ENCODE measurements at regions not wholly inside any gene's neighbourhood (a gene's known extent, or its start where the extent isn't known, plus 50 kb on each side); places are given as distances from the start of the nearest gene placed in this dataset.
A peak's percentile ranks its signal among the peaks of the same experiment; 100 is the strongest.

DNA sequence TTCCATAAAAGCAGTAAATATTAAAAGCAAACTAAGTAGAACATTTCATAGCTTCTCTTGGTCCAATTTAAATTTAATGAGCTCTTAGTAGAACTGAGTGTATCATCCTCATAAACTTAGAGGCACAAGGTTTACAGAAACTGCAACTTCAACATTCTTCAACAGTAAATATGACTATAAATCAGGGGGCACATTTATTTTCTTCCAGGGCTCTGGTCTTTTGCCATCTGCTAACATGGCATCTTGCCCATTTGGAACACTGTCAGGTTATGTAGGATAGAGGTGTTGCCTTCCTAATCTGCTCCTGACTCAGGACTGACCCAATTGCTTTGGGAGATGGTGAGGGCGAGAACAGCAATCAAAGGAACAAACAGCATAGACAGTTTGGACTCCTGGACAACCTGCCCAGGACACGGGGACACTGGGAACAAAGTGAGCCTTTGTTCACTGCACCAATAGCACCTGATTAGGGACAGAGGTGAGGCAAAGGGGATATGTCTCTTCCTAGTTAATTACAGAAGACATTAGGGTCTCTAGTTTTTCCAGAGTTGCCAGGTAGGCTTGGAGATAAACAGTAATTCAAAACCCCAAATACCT is 610.2 kb upstream of the ROBO2 start:
- DNase-seq (ENCODE audit: low read depth), result no peak

DNA sequence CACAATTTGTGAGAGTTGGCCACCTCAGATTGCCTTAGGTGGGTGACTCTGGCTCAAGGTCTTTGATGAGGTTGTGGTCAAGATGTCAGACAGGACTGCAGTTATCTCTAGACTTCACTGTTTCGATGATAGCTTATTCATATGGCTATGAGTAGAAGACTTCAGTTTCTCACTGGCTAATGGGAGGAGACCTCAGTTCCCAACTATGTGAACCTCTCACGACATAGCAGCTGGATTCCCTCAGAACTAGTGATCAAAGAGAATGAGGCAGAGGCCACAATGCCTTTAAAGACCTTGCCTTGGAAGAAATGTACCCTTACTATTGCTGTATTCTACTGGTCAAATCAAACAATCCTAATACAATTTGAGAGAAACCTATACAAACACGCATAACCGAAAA is 607.5 kb upstream of the ROBO2 start:
- DNase-seq (ENCODE audit: low read depth), result no peak

DNA sequence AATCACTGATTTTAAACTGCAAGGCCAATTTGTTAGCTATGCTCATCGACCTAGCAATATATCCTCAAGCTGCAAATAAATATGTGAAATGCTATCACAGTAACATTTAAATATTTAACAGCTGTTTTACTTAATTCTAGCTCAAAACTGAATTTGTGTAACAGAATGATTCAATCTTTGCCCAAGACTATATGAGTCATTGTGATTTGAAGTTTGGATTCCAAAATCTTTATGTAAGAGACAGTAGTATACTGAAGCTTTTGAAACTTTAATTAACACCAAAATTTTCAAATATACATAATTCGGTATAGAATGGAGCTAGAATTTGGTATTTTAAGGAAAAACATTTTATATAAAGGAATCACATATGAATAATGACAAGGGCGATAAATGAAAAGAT is 603.0 kb upstream of the ROBO2 start:
- peak; percentile 29 for DNase-seq (ENCODE audit: low read depth)

DNA sequence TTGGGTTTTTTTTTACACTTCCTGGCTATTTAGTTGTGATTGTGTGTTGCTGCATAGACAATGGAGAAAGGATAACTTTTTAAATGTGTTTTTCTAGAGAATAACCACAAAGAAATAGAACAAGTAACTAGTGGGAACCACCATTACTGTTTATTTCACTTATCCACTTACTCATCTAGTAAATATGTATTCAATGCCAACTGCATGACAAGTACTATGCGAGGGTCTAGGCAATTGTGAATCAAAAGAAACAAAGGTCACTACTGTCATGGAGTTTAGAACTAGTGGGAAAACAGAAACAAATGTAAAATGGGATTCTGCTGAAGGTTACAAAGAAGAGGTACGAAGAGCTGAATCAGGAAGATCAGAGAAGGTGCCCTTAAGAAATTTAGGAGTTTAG is 600.9 kb upstream of the ROBO2 start:
- DNase-seq (ENCODE audit: low read depth), result peak; percentile 33

DNA sequence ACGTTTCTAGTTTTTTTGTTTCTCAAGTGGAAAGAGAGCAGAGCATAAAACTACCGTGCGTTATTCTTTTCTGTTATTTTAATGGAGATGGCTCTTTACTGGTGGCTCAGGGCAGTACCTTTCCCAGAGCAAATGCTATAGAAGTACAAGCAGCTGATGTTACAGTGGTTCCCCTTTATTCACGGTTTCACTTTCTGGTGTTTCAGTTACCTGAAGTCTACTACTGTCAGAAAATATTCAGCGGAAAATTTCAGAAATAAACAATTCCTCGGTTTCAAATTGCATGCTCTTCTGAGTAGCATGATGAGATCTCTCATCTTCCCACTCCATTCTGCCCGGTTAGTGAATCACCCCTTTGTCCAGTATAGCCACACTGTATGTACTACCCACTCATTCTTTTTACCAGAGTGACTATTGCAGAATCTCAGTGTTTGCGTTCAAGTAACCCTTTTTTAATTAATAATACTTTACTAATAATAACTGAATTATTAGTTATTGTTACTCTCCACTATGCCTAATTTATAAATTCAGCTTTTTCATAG is 597.5 kb upstream of the ROBO2 start:
- DNase-seq (ENCODE audit: low read depth), result no peak

DNA sequence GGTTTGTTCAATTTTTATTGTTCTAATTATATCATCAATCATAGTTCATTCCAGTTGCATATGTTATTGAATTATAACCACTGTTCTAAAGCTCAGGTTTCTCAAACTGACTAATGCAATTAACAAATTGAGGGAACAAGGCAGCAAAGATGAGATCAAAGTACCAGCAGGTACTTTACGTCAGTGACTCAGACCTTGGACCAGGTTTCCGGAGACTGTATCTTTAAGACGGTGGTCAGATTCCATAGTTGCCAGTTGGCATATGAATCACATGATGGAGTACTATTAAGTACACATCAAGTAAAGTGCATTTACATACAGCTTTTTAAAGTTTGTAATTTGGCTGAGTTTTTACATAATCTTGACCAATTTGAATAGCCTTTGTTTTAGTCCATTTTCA is 583.6 kb upstream of the ROBO2 start:
- no peak for DNase-seq (ENCODE audit: low read depth)

DNA sequence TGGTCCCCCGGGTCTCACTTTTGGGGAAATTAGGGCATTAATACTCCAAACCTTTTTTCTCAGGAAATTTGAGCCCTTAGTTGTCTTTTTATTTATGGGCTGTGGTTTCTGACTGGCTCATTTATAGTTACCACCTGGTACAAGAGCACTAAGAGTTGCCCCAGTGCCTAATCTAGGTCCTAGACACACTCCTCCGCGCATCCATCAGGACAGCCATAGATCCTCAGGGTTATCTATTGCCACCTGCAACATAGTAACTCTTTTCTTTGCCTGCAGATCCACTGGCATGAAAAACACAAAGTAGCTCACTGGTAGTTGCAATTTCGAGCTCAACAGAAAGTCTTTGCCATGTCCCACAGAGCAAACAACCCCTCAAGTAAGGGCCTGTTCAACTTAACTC is 576.4 kb upstream of the ROBO2 start:
- DNase-seq (ENCODE audit: low read depth), result no peak

DNA sequence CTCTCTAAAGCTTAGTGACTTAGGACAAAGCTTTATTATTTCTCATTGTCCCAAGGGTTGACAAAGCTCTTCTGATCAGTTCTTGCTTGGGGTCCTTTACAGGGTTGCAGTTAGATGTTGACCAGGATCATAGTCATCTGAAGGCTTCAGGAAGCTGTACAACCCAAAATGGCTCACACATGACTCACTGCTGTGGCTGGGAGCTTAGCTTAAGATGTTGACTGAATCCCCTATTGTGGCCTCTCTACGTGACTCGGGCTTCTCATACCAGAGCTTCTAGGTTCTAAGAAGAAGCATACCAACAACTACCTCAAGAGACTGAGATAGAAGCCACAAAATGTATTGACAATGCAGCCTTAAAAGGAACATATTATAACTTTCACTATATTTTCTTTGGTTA is 569.6 kb upstream of the ROBO2 start:
- peak; percentile 84 for DNase-seq (ENCODE audit: low read depth)

DNA sequence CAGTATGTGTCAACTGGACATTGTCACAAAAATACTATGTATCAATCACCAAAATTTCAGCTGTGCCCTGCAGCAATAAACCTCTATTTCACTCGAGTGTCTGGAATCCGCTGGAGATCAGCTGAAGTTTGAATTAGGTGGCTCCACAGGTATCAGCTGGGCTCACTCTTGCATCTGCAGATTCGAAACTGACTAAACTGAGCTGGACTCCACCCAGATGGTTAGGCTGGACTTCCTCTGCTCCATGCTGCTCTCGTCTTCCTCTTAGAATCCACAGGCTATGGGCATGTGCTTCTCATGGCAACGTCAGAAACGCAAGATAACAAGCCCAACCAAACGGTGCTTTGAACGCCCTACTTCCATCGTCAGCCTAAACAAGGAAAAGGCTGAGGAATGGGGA is 565.3 kb upstream of the ROBO2 start:
- DNase-seq (ENCODE audit: low read depth), result no peak

DNA sequence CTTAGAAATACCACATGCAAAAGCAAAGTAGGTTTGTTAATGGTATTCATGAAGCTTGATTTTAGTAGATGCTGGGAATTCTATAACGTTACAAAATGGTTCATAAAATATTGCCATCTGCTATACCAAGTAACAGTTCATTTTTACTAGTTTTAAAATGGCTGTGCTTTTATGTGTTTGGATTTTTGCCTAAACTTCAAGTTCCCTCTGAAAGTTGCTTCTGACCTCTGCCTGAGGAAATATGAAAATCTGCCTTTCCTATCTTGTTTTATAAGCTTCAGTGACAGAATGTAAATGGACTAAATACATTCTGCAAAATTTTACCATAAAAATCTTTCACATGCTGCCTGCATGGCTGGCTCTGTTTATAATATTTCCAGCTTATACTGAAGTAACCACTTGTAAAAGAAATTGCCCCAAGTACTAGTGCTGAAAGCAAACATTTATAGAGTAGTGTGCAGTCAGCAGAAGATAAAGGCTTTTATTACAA is 560.7 kb upstream of the ROBO2 start:
- no peak for DNase-seq (ENCODE audit: low read depth)

DNA sequence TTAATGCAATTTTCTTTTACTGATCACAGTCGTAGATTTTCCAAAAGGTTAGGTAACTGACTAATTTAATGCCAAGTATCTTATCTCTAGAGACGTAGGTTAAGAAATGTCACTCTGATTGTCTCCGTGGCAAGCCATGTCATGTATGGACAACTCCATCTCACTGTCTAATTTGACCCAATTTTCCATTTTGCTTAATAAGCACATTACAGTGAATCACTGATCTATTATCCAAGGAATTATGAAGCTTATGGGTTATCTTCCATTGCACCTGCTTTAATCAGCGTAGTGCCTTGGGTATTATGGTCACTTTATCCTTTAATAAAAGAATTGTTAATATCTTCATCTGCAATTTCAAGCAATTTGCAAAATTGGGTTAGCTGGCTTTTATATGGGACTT is 557.4 kb upstream of the ROBO2 start:
- DNase-seq (ENCODE audit: low read depth), result no peak

DNA sequence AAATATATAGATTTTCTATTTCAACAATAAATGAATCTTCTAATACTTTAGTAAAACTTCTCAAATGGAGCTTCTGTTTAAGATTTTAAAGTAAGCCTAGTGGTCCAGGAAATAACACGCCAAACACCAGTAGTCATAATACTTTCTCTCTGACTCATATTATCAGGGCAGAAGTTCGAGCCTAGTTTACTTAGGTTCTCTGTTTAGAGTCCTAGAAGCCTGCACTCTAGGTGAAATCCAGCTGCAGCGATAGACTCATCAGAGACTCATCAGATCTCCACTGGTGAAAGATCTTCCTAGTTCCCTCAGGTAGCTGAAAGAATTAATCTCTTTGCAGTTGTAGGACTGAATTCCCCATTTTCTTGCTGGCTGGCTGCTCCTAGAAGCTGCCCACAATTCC is 552.5 kb upstream of the ROBO2 start:
- DNase-seq (ENCODE audit: low read depth), result peak; percentile 48

DNA sequence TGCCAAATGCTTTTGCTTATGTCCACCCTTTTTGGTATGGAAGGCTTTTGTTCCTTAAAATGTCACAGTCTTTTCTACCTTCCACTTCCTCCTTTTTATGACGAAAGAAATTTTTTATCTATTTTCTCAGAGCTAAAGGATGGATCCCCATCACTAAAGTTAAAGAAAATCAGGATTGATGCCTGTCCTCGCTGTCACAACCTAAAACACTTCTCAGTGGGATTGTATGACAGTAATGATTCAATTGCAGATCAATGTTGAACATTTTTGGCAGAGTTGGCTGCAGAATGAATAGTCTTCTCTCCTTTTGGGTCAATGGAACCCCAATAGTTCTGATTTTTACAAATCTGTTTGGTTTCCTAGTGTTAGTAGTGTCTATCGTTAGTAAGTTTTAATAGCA is 549.8 kb upstream of the ROBO2 start:
- DNase-seq (ENCODE audit: low read depth), result no peak

DNA sequence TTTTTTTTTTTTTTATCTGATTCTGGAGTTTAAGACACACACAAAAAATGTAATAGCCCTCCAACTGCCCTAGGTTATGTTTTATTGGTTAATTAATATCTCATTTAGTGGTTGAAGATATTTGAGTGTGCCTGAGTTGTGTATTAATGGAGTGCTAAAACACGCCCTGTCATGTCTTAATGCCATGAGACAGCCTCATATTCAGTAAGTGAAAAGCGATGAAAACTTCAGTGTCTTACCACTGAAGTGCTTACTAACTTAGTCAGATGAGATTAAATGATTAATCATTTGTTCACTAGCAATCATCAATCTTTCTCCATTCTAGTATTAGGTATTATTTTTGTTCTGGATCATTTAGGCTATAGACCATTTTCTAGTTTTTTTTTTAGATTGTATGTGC is 544.7 kb upstream of the ROBO2 start:
- no peak for DNase-seq (ENCODE audit: low read depth)

DNA sequence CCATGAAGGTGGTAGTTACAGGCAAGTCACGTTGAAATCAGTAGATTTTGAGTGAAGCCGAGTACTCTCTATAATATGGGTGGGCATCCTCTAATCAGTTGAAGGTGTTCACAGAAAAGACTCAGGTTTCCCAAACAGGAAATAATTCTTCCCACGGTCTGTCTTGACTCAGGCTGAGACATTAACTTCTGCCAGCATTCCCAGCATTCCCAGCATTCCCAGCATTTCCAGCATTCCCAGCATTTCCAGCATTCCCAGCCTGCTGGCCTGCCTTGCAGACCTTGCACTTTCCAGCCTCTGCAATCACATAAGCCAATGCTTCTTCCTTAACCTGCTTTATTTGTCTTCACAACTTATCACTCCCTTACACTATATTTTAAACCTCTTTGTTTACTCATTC is 542.3 kb upstream of the ROBO2 start:
- DNase-seq (ENCODE audit: low read depth), result peak; percentile 91

DNA sequence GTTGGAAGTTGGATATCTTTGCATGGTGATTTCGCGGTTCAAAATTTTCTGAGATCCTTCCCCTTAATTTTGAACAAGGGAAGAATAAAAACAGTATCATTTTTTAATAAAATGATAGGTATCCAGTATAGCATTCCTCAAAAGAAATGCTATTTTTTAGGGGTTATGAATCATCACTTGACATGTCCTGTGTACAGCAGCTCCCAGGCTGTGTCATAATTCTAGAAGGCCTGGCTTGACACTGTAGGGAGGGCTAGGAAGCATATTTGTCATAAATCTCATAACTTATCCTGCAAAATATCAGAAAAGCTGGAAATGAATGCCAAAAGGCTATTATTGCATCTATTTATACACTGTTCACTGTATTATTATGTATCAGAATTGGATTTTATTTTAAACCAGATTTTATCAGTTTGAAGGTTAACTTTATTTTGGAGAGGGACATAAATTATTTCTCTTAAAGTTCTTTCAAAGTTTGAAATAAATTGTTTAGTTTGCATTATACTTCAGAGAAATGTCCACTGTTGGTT is 539.1 kb upstream of the ROBO2 start:
- DNase-seq (ENCODE audit: low read depth), result peak; percentile 79

DNA sequence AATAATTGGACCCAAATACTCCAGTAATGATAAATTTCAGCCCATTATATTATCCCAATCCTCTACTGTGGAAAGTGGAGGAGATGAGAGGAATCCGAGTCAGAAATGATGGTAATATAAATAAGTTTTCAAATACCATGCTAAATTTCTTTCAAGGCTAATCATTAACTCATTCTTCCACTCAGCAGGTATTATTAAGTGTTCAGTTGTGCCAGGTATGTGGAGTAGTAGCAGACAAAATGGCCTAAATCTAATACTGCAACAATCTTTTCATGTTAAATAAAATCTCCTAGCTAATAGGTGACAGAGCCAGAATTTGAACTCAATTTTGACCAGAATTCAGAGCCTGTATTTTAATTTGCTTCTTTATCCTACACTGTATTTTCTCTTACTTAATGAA is 538.6 kb upstream of the ROBO2 start:
- DNase-seq (ENCODE audit: low read depth), result no peak

DNA sequence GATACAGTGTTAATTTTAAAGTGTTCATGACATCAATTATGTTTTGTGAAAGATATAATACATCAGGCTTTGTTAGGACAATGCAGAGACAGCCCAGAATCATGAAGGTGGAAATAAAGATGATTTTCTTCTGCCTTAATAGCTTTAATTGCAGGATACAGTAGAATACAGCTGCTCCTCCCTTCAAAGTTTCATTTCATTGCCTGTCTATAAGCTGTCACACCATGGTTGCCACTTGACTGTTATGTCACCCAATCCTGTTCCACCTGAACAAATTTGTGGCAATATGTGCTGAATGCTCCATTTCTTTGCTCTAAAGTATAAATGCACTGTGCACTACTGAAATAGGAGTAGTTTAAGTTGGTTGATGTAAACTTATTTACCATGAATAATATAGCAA is 537.8 kb upstream of the ROBO2 start:
- DNase-seq (ENCODE audit: low read depth), result no peak

DNA sequence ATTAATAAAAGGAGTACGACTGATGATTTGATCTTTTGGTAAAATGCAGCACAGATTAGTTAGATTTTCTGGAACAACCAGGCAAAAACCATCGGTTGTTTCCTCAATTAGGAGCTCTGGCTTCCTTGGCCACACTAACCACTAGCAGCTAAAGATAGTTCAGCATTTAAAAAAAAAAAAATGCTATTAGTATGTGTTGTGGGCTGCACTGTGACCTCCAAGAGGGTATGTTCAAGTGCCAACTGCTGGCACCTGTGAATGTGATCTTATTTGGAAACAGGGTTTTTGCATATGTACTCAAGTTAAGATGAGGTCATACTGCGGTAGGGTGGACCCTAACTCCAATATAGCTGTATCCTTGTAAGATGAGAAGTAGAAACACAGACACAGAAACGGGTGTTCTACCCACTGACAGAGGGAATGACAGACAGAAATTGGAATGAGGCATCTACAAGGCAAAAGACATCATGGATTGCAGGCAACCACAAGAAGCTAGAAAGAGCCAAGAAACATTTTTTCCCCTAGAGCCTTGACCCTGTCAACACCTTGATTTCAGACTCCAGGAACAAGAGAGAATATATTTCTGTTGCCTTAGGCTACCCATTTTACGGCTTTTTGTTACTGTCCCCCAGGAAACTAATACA is 534.6 kb upstream of the ROBO2 start:
- DNase-seq (ENCODE audit: low read depth), result no peak

DNA sequence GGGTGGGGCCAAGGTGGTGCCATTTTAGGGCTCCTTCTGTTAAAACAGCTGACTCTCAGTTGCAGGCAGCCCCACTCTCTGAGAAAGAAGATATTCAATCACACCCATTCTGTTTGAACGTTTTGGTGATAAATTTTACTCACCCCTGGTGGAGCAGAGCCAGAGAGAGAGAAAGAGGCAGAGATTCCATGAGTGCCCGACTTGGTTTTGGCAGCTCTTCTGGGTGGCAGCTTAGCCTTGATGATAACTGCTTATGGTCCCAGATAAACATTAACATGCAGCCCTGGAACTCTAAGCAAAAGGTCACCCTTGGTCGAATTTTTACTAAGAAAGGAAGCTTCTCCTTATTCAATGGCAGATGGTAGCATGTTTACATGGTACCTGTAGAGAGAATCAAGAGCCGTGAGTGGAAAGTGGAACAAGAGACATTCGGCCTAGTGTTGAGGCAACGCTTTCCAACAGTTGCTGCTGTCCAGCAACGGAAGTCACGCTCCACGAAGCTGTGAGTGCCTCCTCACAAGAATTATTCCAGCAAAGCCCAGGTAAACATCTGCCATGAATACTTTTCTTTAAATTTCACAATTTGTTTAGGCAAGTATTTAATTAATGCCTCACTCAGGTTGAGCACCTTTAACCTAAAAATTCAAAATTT is 530.6 kb upstream of the ROBO2 start:
- no peak for DNase-seq (ENCODE audit: low read depth)

DNA sequence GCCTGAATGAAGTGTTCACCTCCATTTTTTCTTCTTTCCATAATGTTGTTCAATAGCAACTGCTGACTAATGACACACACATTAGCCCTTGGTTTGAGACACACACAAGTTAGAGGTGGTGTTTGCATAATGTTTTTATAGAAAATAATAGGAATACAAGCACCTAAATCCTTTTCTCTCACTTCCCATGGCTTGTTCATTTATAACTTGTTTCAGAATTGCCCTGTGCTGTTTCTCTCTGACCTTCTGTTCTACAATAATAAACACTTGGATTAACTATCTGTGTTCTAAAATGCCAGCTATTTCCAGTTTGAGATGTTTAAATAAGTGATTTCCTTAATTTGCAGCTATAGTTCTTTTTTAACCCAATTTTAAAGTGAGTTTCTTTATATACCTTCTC is 525.1 kb upstream of the ROBO2 start:
- no peak for DNase-seq (ENCODE audit: low read depth)

DNA sequence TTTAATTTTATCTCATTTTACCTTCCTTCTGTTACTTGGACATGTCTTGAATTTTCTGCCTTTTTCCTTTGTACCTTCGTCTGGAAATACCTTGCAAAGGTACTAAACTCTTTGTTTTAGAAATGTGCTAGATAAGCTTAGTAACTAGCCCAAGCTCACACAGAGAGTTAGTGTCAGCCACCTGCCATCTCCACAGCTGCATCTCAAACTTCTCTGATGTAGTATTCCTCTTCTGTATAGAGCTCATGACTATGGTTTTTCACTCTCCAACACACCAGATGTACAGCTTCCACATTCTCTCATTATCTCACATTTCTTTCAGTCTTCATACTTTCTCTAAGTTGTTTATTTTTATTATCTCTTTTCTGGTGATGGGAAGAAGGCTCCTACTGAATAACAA is 516.6 kb upstream of the ROBO2 start:
- DNase-seq (ENCODE audit: low read depth), result no peak

DNA sequence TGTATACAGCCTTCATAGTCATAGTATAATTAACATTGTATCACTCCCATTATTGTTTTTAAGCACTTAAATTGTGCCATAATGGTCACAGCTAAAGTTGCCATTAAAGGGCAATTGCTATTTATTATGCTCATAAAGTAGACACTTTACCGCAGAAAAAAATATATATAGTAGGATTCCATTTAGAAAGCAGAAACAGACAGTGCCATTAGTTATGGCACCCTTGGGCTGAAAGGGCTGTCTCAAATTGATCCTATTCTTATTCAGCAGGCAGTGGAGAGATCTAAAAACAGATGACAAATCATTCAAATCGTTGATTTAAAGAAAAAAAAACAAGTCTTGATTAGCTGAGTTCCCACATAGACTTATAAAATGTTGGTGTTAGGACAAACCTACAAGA is 514.2 kb upstream of the ROBO2 start:
- no peak for DNase-seq (ENCODE audit: low read depth)
